ENCODE measurements at regions not wholly inside any gene's neighbourhood (a gene's known extent, or its start where the extent isn't known, plus 50 kb on each side); places are given as distances from the start of the nearest gene placed in this dataset.

- no peak for DNase-seq (ENCODE audit: low read depth, low spot score)
Measured at GRCh38 chr14:71202881-71203280, 295.6 kb downstream of the PCNX1 start.

- no peak for DNase-seq (ENCODE audit: low read depth, low spot score)
Measured at GRCh38 chr14:71203306-71203705, 296.0 kb downstream of the PCNX1 start.

GRCh38 chr14:71204231-71204630, 297.0 kb downstream of the PCNX1 start:
- no peak for DNase-seq (ENCODE audit: low read depth, low spot score)

- DNase-seq (ENCODE audit: low read depth, low spot score) = no peak
Measured at GRCh38 chr14:71204768-71205167, 297.5 kb downstream of the PCNX1 start.

GRCh38 chr14:71206123-71206522, 298.9 kb downstream of the PCNX1 start:
- no peak for DNase-seq (ENCODE audit: low read depth, low spot score)

- DNase-seq (ENCODE audit: low read depth, low spot score) = no peak
Measured at GRCh38 chr14:71206766-71207371, 299.6 kb downstream of the PCNX1 start.

GRCh38 chr14:71208702-71209357, 301.6 kb downstream of the PCNX1 start:
- DNase-seq (ENCODE audit: low read depth, low spot score) = no peak

- DNase-seq (ENCODE audit: low read depth, low spot score) = no peak
Measured at GRCh38 chr14:71209888-71210287, 302.6 kb downstream of the PCNX1 start.

- no peak for DNase-seq (ENCODE audit: low read depth, low spot score)
Measured at GRCh38 chr14:71212093-71212492, 304.8 kb downstream of the PCNX1 start.

GRCh38 chr14:71212683-71213107, 305.4 kb downstream of the PCNX1 start:
- no peak for DNase-seq (ENCODE audit: low read depth, low spot score)

- no peak for DNase-seq (ENCODE audit: low read depth, low spot score)
Measured at GRCh38 chr14:71214241-71214640, 307.0 kb downstream of the PCNX1 start.

- no peak for DNase-seq (ENCODE audit: low read depth, low spot score)
Measured at GRCh38 chr14:71220462-71220861, 313.2 kb downstream of the PCNX1 start.

- no peak for DNase-seq (ENCODE audit: low read depth, low spot score)
Measured at GRCh38 chr14:71221119-71221518, 313.9 kb downstream of the PCNX1 start.

- no peak for DNase-seq (ENCODE audit: low read depth, low spot score)
Measured at GRCh38 chr14:71225113-71225512, 317.9 kb downstream of the PCNX1 start.

- DNase-seq (ENCODE audit: low read depth, low spot score) = no peak
Measured at GRCh38 chr14:71228711-71229110, 321.5 kb downstream of the PCNX1 start.

- no peak for DNase-seq (ENCODE audit: low read depth, low spot score)
Measured at GRCh38 chr14:71229875-71230274, 322.6 kb downstream of the PCNX1 start.

- DNase-seq (ENCODE audit: low read depth, low spot score) = no peak
Measured at GRCh38 chr14:71230897-71231296, 323.6 kb downstream of the PCNX1 start.

- DNase-seq (ENCODE audit: low read depth, low spot score) = no peak
Measured at GRCh38 chr14:71231521-71232393, 324.5 kb downstream of the PCNX1 start.

- no peak for DNase-seq (ENCODE audit: low read depth, low spot score)
Measured at GRCh38 chr14:71232506-71232905, 325.2 kb downstream of the PCNX1 start.

- DNase-seq (ENCODE audit: low read depth, low spot score) = no peak
Measured at GRCh38 chr14:71235875-71236274, 328.6 kb downstream of the PCNX1 start.

GRCh38 chr14:71236487-71236886, 329.2 kb downstream of the PCNX1 start:
- DNase-seq (ENCODE audit: low read depth, low spot score) = no peak

- DNase-seq (ENCODE audit: low read depth, low spot score) = no peak
Measured at GRCh38 chr14:71237556-71237955, 330.3 kb downstream of the PCNX1 start.

GRCh38 chr14:71238835-71239234, 331.6 kb downstream of the PCNX1 start:
- no peak for DNase-seq (ENCODE audit: low read depth, low spot score)

All from activated CD4-positive, CD25-positive, alpha-beta regulatory T cell treated with anti-CD3 and anti-CD28 coated beads, Interleukin-2, amount 50 U/mL, for 16 hours (primary cell).